Mesenchymal stem cell (in vitro differentiated cells and primary cell): ENCODE measurements at regions not wholly inside any gene's neighbourhood (a gene's known extent, or its start where the extent isn't known, plus 50 kb on each side); places are given as distances from the start of the nearest gene placed in this dataset.

ENCODE experiments used
- DNase-seq: peaks from one replicate; pipeline ENCODE4 v3.0.0-alpha.2; 2013
- H2AFZ ChIP-seq: one replicate; pipeline ENCODE4 v1.6.1; 2013; ENCODE audit warnings: low read depth, mild to moderate bottlenecking, control low read depth, inconsistent platforms, low read length, moderate library complexity
- H2AK5ac ChIP-seq: 2 replicates; pipeline ENCODE4 v1.6.1; 2013; ENCODE audit warnings: low read length, moderate library complexity, mild to moderate bottlenecking, inconsistent platforms; ENCODE audit not compliant: severe bottlenecking
- H2BK120ac ChIP-seq: one replicate; pipeline ENCODE4 v1.6.1; 2013; ENCODE audit warnings: low read depth, mild to moderate bottlenecking, inconsistent platforms, low read length, moderate library complexity
- H2BK12ac ChIP-seq, 2 experiments: one replicate each; pipeline ENCODE4 v1.6.1; 2013; ENCODE audit warnings: inconsistent platforms in 2 of 2, low read length in 2 of 2, mild to moderate bottlenecking in 2 of 2, moderate library complexity in 2 of 2, control low read depth in 1 of 2
- H2BK15ac ChIP-seq: one replicate; pipeline ENCODE4 v1.6.1; 2013; ENCODE audit warnings: mild to moderate bottlenecking, low read depth, inconsistent platforms; ENCODE audit not compliant: poor library complexity, severe bottlenecking
- H2BK5ac ChIP-seq: 2 replicates; pipeline ENCODE4 v1.6.1; 2013; ENCODE audit warnings: low read depth, mild to moderate bottlenecking, low read length, control low read depth, inconsistent platforms; ENCODE audit not compliant: poor library complexity, severe bottlenecking
- H3K14ac ChIP-seq, 2 experiments: one replicate each; pipeline ENCODE4 v1.6.1; 2013; ENCODE audit warnings: inconsistent platforms in 2 of 2, low read length in 2 of 2, control low read depth in 1 of 2, mild to moderate bottlenecking in 1 of 2, moderate library complexity in 1 of 2
- H3K18ac ChIP-seq, 2 experiments: one replicate each; pipeline ENCODE4 v1.6.1; 2013; ENCODE audit warnings: inconsistent platforms in 2 of 2, low read length in 2 of 2, control low read depth in 1 of 2, low read depth in 1 of 2, mild to moderate bottlenecking in 1 of 2
- H3K23ac ChIP-seq, 2 experiments: one replicate each; pipeline ENCODE4 v1.6.1; 2013; ENCODE audit warnings: inconsistent platforms in 2 of 2, low read length in 2 of 2, mild to moderate bottlenecking in 2 of 2, moderate library complexity in 2 of 2, control low read depth in 1 of 2
- H3K27ac ChIP-seq: 2 replicates; pipeline ENCODE4 v1.5.1; 2013; ENCODE audit warnings: mild to moderate bottlenecking, moderate library complexity, low read length, control low read depth, inconsistent platforms; ENCODE audit not compliant: poor library complexity, severe bottlenecking
- H3K27me3 ChIP-seq, 2 experiments: 2 replicates each; pipeline versions ENCODE4 v1.6.1 to v1.7.0; 2013; ENCODE audit warnings: low read length in 2 of 2, mild to moderate bottlenecking in 2 of 2, moderate library complexity in 2 of 2, control low read depth in 1 of 2, inconsistent platforms in 1 of 2; ENCODE audit not compliant: control insufficient read depth in 1 of 2, insufficient read depth in 1 of 2
- H3K36me3 ChIP-seq, 2 experiments: 2 replicates each; pipeline versions ENCODE4 v1.6.1 to v1.7.0; 2013; ENCODE audit warnings: low read length in 2 of 2, control low read depth in 1 of 2, inconsistent platforms in 1 of 2, low read depth in 1 of 2, mild to moderate bottlenecking in 1 of 2; ENCODE audit not compliant: insufficient read depth in 2 of 2, control insufficient read depth in 1 of 2
- H3K4ac ChIP-seq, 2 experiments: one replicate each; pipeline ENCODE4 v1.6.1; 2013; ENCODE audit warnings: inconsistent platforms in 2 of 2, low read length in 2 of 2, mild to moderate bottlenecking in 2 of 2, moderate library complexity in 2 of 2, control low read depth in 1 of 2, low read depth in 1 of 2
- H3K4me1 ChIP-seq: 2 replicates; pipeline ENCODE4 v1.6.1; 2013; ENCODE audit warnings: low read depth, low read length, control low read depth; ENCODE audit not compliant: control insufficient read depth, insufficient read depth
- H3K4me2 ChIP-seq: 2 replicates; pipeline ENCODE4 v1.6.1; 2013; ENCODE audit warnings: low read length, mild to moderate bottlenecking, inconsistent platforms; ENCODE audit not compliant: poor library complexity, severe bottlenecking
- H3K4me3 ChIP-seq, 2 experiments: 2 replicates each; pipeline versions ENCODE4 v1.5.1 to v1.7.0; 2013; ENCODE audit warnings: low read length in 2 of 2, mild to moderate bottlenecking in 2 of 2, control low read depth in 1 of 2, low read depth in 1 of 2; ENCODE audit not compliant: insufficient read depth in 1 of 2
- H3K79me1 ChIP-seq: replicated peaks from 2 replicates; pipeline ENCODE4 v1.6.1; 2013; ENCODE audit warnings: mild to moderate bottlenecking, control low read depth, low read length, inconsistent platforms; ENCODE audit not compliant: poor library complexity, severe bottlenecking
- H3K9ac ChIP-seq: 2 replicates; pipeline ENCODE4 v1.7.0; 2013; ENCODE audit warnings: mild to moderate bottlenecking, low read length, moderate library complexity
- H3K9me3 ChIP-seq: 2 replicates; pipeline ENCODE4 v1.7.0; 2013; ENCODE audit warnings: mild to moderate bottlenecking, low read length; ENCODE audit not compliant: control insufficient read depth
- H4K8ac ChIP-seq: one replicate; pipeline ENCODE4 v1.6.1; 2013; ENCODE audit warnings: inconsistent platforms, mild to moderate bottlenecking, low read length, moderate library complexity
- H4K91ac ChIP-seq: one replicate; pipeline ENCODE4 v1.6.1; 2013; ENCODE audit warnings: mild to moderate bottlenecking, low read length, inconsistent platforms
- WGBS: methylation state at CpG from one replicate; pipeline ENCODE4 v1.1.7; 2013; ENCODE audit warnings: mixed read lengths; 5-methylcytosine and 5-hydroxymethylcytosine counted together

DNA sequence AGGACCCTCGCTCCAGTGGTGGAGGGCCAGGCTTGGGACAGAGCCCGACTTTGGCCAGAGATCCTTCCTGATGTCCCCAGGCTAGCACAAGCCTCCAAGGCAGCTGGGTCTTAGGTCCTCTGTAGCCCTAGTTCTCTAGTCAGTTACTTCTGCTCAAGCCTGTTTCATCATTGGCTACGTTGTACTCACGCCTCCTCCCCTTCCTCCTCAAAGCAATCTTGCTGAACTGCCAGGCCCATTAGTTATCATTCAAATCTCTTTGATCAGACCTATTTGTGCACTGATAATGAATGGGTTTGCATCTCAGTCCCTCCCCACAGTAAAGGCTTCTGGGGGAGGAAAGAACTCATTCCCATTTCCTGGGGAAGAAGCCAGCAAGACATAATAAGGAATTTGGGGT lies 256.8 kb downstream of the NFATC2 start:
- H3K27me3 ChIP-seq = peaks cover 26 to 63% of the 10 kb centered on the region in 2 experiments
- H4K91ac ChIP-seq = no peak overlapping the region
- no peak overlapping the region for H3K9ac ChIP-seq
- H3K9me3 ChIP-seq = peaks cover 14% of the 10 kb centered on the region
- no peaks in the 10 kb centered on the region for H3K79me1 ChIP-seq
- H2BK12ac ChIP-seq = no peak overlapping the region
- H3K4me2 ChIP-seq = no peak overlapping the region
- no peak overlapping the region for H3K27ac ChIP-seq
- no peak overlapping the region for H3K14ac ChIP-seq
- H2AFZ ChIP-seq = no peak overlapping the region
- H3K4me3 ChIP-seq = no peak overlapping the region
- WGBS = 72% methylated on average over 3 of the region's 4 CpGs
- no peak overlapping the region for H2BK15ac ChIP-seq
- H2AK5ac ChIP-seq = no peak overlapping the region
- no peak overlapping the region for H4K8ac ChIP-seq
- no peak for DNase-seq
- H3K18ac ChIP-seq = no peak overlapping the region
- H3K4ac ChIP-seq = no peak overlapping the region
- H2BK5ac ChIP-seq = no peak overlapping the region
- no peaks in the 10 kb centered on the region for H3K4me1 ChIP-seq
- no peak overlapping the region for H2BK120ac ChIP-seq
- no peaks in the 10 kb centered on the region for H3K36me3 ChIP-seq
- no peak overlapping the region for H3K23ac ChIP-seq

DNA sequence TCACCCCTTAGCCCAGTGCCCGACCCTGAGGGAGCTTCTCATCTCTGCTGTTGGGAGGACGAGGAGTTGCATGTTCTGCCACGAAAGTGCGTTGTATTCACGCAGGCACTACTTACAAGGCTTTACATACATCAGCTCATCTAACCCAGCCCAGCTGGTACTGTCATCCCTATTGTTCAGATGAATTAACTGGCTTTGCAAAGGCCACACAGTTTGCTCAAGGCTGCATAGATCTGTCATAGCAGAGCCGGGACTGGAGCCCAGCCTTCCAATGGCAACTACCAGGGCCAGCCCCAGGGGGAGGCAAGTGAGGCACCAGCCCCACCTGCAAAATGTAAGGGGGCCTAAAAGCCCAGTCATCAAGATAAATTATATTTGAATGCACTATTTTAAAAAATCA lies 257.6 kb downstream of the NFATC2 start:
- DNase-seq = no peak
- WGBS = 94% methylated on average over 6 of the region's 6 CpGs

DNA sequence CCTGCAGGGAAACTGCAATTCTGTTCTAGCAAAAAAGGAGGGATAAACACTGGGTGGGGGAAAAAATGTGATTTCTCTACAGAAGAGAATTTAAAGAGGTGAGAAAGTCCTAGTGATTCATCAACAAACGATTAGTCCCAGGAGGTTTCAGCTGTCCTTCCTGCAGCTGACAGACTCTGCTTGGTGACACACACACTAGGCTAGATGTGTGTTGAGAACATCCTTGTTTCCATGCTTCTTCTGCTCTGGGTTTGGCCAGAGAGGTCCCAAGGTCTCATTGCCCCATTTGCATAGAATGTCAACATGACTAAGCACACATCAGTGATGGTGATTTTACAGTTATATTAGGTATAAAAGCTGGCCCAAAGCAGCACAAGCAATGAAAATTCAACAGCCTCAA lies 258.3 kb downstream of the NFATC2 start:
- no peak overlapping the region for H3K9ac ChIP-seq
- no peak overlapping the region for H2BK12ac ChIP-seq
- 50% methylated on average over 1 of the region's 1 CpG for WGBS
- H3K27ac ChIP-seq = no peak overlapping the region
- peaks cover 27 to 69% of the 10 kb centered on the region in 2 experiments for H3K27me3 ChIP-seq
- no peaks in the 10 kb centered on the region for H3K79me1 ChIP-seq
- H3K23ac ChIP-seq = no peak overlapping the region
- no peak overlapping the region for H3K14ac ChIP-seq
- H3K36me3 ChIP-seq = no peaks in the 10 kb centered on the region
- H2BK15ac ChIP-seq = no peak overlapping the region
- no peaks in the 10 kb centered on the region for H3K4me1 ChIP-seq
- no peak overlapping the region for H3K4me2 ChIP-seq
- H3K4me3 ChIP-seq = no peak overlapping the region
- H2AK5ac ChIP-seq = no peak overlapping the region
- no peak overlapping the region for H2AFZ ChIP-seq
- DNase-seq = no peak
- H3K18ac ChIP-seq = no peak overlapping the region
- H2BK120ac ChIP-seq = no peak overlapping the region
- no peak overlapping the region for H4K91ac ChIP-seq
- H4K8ac ChIP-seq = no peak overlapping the region
- H3K9me3 ChIP-seq = peaks cover 20% of the 10 kb centered on the region
- H3K4ac ChIP-seq = no peak overlapping the region
- H2BK5ac ChIP-seq = no peak overlapping the region

More for the DNA sequence above, 257.6 kb downstream of the NFATC2 start:
- no peaks in the 10 kb centered on the region for H3K4me1 ChIP-seq
- no peak overlapping the region for H3K4ac ChIP-seq
- no peak overlapping the region for H3K9ac ChIP-seq
- no peak overlapping the region for H3K23ac ChIP-seq
- H3K27ac ChIP-seq = no peak overlapping the region
- no peak overlapping the region for H4K8ac ChIP-seq
- H3K14ac ChIP-seq = no peak overlapping the region
- no peak overlapping the region for H2BK5ac ChIP-seq
- no peak overlapping the region for H2AFZ ChIP-seq
- no peaks in the 10 kb centered on the region for H3K79me1 ChIP-seq
- H3K4me2 ChIP-seq = no peak overlapping the region
- H3K27me3 ChIP-seq = peaks cover 24 to 69% of the 10 kb centered on the region in 2 experiments
- H3K9me3 ChIP-seq = peaks cover 20% of the 10 kb centered on the region
- no peak overlapping the region for H2BK15ac ChIP-seq
- no peak overlapping the region for H2BK12ac ChIP-seq
- H2BK120ac ChIP-seq = no peak overlapping the region
- no peaks in the 10 kb centered on the region for H3K36me3 ChIP-seq
- no peak overlapping the region for H2AK5ac ChIP-seq
- no peak overlapping the region for H3K18ac ChIP-seq
- H3K4me3 ChIP-seq = no peak overlapping the region
- no peak overlapping the region for H4K91ac ChIP-seq

DNA sequence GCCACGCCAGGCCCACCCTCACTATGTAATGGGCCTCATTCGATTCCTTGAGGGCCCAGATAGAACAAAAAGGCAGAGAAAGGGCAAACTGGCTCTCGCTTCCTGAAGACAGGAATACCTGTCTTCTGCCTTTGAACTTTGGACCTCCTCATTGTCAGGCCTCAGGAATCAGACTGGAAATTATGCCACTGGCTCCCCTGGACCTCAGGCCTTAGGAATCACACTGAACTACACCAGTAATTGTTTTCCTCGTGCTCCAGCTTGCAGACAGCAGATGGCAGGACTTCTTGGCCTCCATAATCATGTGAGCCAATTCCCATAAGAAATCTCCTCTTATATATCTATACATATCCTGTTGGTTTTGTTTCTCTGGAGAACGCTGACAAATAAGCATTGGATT lies 258.6 kb upstream of the KCNG1 start:
- H3K4me1 ChIP-seq = no peaks in the 10 kb centered on the region
- H3K79me1 ChIP-seq = no peaks in the 10 kb centered on the region
- H2BK5ac ChIP-seq = no peak overlapping the region
- H4K91ac ChIP-seq = no peak overlapping the region
- peaks cover 35 to 68% of the 10 kb centered on the region in 2 experiments for H3K27me3 ChIP-seq
- H4K8ac ChIP-seq = no peak overlapping the region
- H3K4me3 ChIP-seq = no peak overlapping the region
- 87% methylated on average over 5 of the region's 5 CpGs for WGBS
- H2BK120ac ChIP-seq = no peak overlapping the region
- no peak overlapping the region for H2BK15ac ChIP-seq
- H3K14ac ChIP-seq = no peak overlapping the region
- no peak overlapping the region for H3K9ac ChIP-seq
- no peak overlapping the region for H3K23ac ChIP-seq
- H3K4me2 ChIP-seq = no peak overlapping the region
- H3K27ac ChIP-seq = no peak overlapping the region
- no peak overlapping the region for H2AFZ ChIP-seq
- no peak overlapping the region for H3K4ac ChIP-seq
- H3K9me3 ChIP-seq = peaks cover 16% of the 10 kb centered on the region
- H3K36me3 ChIP-seq = no peaks in the 10 kb centered on the region
- H2BK12ac ChIP-seq = no peak overlapping the region
- DNase-seq = no peak
- H3K18ac ChIP-seq = no peak overlapping the region
- H2AK5ac ChIP-seq = no peak overlapping the region
